BE2C (cell line): ENCODE measurements at regions not wholly inside any gene's neighbourhood (a gene's known extent, or its start where the extent isn't known, plus 50 kb on each side); places are given as distances from the start of the nearest gene placed in this dataset.

Experiments used
- DNase-seq: peaks from one replicate; pipeline ENCODE4 v3.0.0-alpha.2; 2020
- H3K27me3 ChIP-seq: fragments of 250-450 bp; sonication (Bioruptor Pico); 2 replicates; pipeline ENCODE4 v1.5.1; 2020; ENCODE audit warnings: mild to moderate bottlenecking
- H3K36me3 ChIP-seq: fragments of 250-450 bp; sonication (Bioruptor Pico); 2 replicates; pipeline ENCODE4 v1.5.1; 2020; ENCODE audit warnings: mild to moderate bottlenecking
- H3K4me1 ChIP-seq: fragments of 250-450 bp; sonication (Bioruptor Pico); 2 replicates; pipeline ENCODE4 v1.5.1; 2020
- H3K4me3 ChIP-seq: 2 replicates; pipeline ENCODE4 v1.5.1; 2011; ENCODE audit warnings: low read depth, low read length
- H3K9me3 ChIP-seq: fragments of 250-450 bp; sonication (Bioruptor Pico); 2 replicates; pipeline ENCODE4 v1.5.1; 2020
- TF ChIP-seq, protein P1 (sequence below): IDR thresholded peaks from 2 replicates; pipeline ENCODE4 v1.5.1; 2012; ENCODE audit warnings: mild to moderate bottlenecking, low read depth, low read length

GRCh38 chr22:49206281-49206680 lies 621.4 kb downstream of the BRD1 start:
- H3K27me3 ChIP-seq, result no peaks in the 10 kb centered on the region
- peaks cover 2% of the 10 kb centered on the region for H3K9me3 ChIP-seq

GRCh38 chr22:49205483-49205800 lies 622.2 kb downstream of the BRD1 start:
- Histone ChIP-seq H3K4me1 (no peaks in the 10 kb centered on the region), H3K4me3 (no peak overlapping the region), H3K27me3 (no peaks in the 10 kb centered on the region), H3K36me3 (no peaks in the 10 kb centered on the region), H3K9me3 (peaks cover 2% of the 10 kb centered on the region)
- DNase-seq, result no peak
- TF ChIP-seq, protein P1, sequence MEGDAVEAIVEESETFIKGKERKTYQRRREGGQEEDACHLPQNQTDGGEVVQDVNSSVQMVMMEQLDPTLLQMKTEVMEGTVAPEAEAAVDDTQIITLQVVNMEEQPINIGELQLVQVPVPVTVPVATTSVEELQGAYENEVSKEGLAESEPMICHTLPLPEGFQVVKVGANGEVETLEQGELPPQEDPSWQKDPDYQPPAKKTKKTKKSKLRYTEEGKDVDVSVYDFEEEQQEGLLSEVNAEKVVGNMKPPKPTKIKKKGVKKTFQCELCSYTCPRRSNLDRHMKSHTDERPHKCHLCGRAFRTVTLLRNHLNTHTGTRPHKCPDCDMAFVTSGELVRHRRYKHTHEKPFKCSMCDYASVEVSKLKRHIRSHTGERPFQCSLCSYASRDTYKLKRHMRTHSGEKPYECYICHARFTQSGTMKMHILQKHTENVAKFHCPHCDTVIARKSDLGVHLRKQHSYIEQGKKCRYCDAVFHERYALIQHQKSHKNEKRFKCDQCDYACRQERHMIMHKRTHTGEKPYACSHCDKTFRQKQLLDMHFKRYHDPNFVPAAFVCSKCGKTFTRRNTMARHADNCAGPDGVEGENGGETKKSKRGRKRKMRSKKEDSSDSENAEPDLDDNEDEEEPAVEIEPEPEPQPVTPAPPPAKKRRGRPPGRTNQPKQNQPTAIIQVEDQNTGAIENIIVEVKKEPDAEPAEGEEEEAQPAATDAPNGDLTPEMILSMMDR, result no peak

More at GRCh38 chr22:49206281-49206680, 621.4 kb downstream of the BRD1 start:
- TF ChIP-seq, protein P1, result no peak
- DNase-seq, result no peak
- Histone ChIP-seq H3K4me3 (no peak overlapping the region), H3K36me3 (no peaks in the 10 kb centered on the region), H3K4me1 (no peaks in the 10 kb centered on the region)

DNA sequence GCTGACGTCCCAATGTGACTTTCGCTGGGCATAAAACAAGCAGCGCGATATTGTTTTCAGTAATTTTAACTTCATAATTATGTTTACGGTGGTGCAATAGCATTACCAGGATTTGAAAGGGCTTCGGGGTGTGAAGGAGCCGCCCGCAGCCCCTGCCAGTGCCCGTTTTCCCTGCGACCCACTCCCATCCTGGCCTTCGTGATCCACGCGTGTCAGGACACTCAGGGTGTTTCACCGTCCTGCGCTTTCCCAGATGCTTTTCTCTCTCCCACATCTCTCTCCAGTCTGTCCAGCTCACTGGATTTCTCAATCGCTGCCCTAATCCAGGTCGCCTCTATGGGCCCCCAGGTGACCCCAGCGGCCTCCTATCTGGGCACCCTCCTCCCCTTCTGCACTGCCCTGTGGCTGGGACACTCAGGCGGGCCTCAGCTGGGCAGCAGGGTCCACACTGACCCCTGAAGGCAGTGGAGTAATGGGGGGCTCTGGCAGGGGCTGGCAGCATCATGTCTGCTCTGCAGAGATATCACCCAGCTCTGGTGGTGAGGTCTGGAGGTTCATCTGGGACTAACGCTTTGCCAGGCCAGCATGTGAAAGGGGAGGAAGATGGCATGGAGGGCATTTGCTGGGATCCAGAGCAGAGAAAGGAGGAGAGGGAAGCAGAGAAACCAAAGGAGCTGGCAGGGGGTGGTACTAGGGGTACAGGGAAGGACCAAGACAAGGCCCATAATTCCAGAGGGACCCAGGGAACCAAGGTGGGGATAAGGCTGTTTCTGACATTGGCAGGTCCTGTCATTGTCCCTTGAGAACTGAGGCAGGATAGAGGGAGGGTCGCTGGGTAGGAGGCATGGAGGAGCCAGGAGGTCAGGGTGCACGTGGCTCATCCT lies 622.8 kb downstream of the BRD1 start:
- H3K36me3 ChIP-seq, result no peaks in the 10 kb centered on the region

GRCh38 chr22:49203859-49204598 lies 623.6 kb downstream of the BRD1 start:
- no peaks in the 10 kb centered on the region for H3K36me3 ChIP-seq
- TF ChIP-seq, protein P1, result no peak
- peaks cover 2% of the 10 kb centered on the region for H3K9me3 ChIP-seq
- no peak for DNase-seq
- H3K27me3 ChIP-seq, result no peaks in the 10 kb centered on the region
- no peak overlapping the region for H3K4me3 ChIP-seq
- H3K4me1 ChIP-seq, result no peaks in the 10 kb centered on the region

More for the DNA sequence above, 622.8 kb downstream of the BRD1 start:
- H3K9me3 ChIP-seq, result peaks cover 2% of the 10 kb centered on the region
- TF ChIP-seq, protein P1, result no peak
- H3K4me3 ChIP-seq, result no peak overlapping the region
- DNase-seq, result no peak
- no peaks in the 10 kb centered on the region for H3K4me1 ChIP-seq
- H3K27me3 ChIP-seq, result no peaks in the 10 kb centered on the region

GRCh38 chr22:49203091-49203858 lies 624.4 kb downstream of the BRD1 start:
- Histone ChIP-seq H3K27me3 (no peaks in the 10 kb centered on the region), H3K36me3 (no peaks in the 10 kb centered on the region), H3K9me3 (peaks cover 2% of the 10 kb centered on the region), H3K4me3 (no peak overlapping the region), H3K4me1 (no peaks in the 10 kb centered on the region)
- TF ChIP-seq, protein P1, result no peak
- no peak for DNase-seq
